Erythroblast (primary cell): ENCODE measurements at regions not wholly inside any gene's neighbourhood (a gene's known extent, or its start where the extent isn't known, plus 50 kb on each side); places are given as distances from the start of the nearest gene placed in this dataset.

Source experiments
- DNase-seq, 2 experiments: peaks; one replicate each; lab custom pipeline; 2025; lab: John Stamatoyannopoulos, UW
- GATA1 ChIP-seq: IDR thresholded peaks from 2 replicates; pipeline ENCODE4 v1.6.1; 2011; ENCODE audit warnings: low read depth, mild to moderate bottlenecking, control low read depth, low read length, moderate library complexity
- POLR2A ChIP-seq: IDR thresholded peaks from 2 replicates; pipeline ENCODE4 v1.6.1; 2011; ENCODE audit warnings: mild to moderate bottlenecking, low read length

GRCh38 chr3:152155246-152156020 lies 113.3 kb upstream of the MBNL1 start:
- no peak for DNase-seq
- TF ChIP-seq GATA1 (no peak), POLR2A (no peak)

GRCh38 chr3:152156880-152157279 lies 111.8 kb upstream of the MBNL1 start:
- no peak for DNase-seq
- TF ChIP-seq POLR2A (no peak), GATA1 (no peak)

GRCh38 chr3:152157337-152157736 lies 111.4 kb upstream of the MBNL1 start:
- no peak for DNase-seq
- TF ChIP-seq GATA1 = no peak
- TF ChIP-seq POLR2A = no peak

- TF ChIP-seq GATA1 (no peak), POLR2A (no peak)
- DNase-seq = no peak
Measured at GRCh38 chr3:152159328-152159727, 109.4 kb upstream of the MBNL1 start.

- no peak for DNase-seq
- no peak for TF ChIP-seq GATA1
- TF ChIP-seq POLR2A = no peak
Measured at GRCh38 chr3:152160350-152161011, 108.2 kb upstream of the MBNL1 start.

DNA sequence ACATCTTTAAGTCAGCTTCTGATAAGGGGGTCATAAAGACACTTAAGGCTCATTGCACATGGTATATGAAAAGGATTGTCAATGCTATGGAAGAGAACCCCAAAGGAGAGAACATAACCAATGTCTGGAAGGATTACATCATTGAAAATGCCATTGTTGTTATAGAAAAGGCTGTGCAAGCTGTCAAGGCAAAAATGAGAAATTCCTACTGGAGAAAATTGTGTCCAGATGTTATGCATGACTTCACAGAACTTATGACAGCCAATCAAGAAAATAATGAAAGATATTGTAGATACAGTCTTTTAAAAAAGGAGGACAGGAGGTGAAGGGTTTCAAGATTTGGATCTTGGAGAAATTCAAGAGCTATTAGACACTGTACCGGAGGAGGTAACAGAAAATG lies 96.3 kb upstream of the MBNL1 start:
- no peak for DNase-seq
- TF ChIP-seq POLR2A (no peak), GATA1 (no peak)

GRCh38 chr3:152173627-152174026 lies 95.1 kb upstream of the MBNL1 start:
- TF ChIP-seq POLR2A (no peak), GATA1 (no peak)
- no peak for DNase-seq

- TF ChIP-seq POLR2A (no peak), GATA1 (no peak)
- DNase-seq = no peak
Measured at GRCh38 chr3:152174876-152175527, 93.7 kb upstream of the MBNL1 start.

- no peak for DNase-seq
- no peak for TF ChIP-seq GATA1
- TF ChIP-seq POLR2A = no peak
Measured at GRCh38 chr3:152175528-152175889, 93.2 kb upstream of the MBNL1 start.

DNA sequence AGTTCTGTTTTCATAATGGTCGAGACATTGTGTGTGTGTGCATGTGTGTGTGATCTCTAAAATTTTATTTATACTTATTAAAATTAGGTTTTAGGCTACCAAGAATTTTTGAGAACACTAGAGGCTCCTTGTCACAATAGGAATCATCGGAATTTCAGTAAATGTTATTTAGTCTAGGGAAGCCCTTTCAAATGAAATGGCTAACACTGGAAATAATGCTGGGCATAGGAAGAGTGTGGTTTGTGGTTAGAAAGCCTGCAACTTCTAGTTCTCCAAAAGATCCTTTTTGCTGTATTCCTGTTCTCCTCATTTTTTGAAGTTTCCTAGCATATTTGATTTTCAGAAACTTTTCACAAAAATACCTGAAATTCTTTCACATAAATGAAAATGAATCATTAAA lies 92.5 kb upstream of the MBNL1 start:
- no peak for TF ChIP-seq GATA1
- TF ChIP-seq POLR2A = no peak
- DNase-seq = no peak

DNA sequence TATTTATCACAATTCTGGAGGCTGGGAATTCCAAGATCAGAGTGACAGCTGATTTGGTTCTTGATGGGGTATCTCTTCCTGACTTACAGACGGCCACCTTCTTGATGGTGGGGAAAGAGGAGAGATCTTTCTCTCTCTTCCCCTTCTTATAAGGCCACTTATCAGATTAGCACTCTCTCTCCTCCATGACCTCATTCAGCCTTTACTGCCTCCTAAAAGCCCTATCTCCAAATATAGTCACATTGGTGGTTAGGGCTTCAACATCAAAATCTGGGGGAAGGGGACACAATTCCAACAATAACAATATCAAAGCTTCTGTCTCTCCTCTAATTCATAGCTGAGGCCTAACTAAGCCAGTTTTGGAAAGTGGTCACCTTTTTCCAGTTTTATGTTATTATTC lies 91.7 kb upstream of the MBNL1 start:
- TF ChIP-seq GATA1 (no peak), POLR2A (no peak)
- peak; percentile 25 to 33 for DNase-seq

DNA sequence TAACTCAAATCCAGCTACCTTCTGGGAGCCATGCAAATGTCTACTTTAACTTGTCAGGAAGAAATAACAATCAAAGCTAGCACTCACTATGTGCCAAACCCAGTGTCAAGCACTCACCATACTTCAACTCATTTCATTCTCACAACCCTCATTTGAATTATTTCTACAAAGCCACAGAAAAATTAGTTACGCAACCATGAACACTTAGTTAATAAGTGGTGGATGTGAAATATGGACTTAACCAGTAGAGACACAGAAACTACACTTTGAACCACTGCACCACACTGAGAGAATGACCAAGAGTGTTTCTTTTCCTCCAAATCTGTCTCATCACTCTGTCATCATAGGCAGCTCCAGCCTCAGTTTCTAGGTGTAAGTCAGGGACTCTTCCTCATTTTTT lies 91.0 kb upstream of the MBNL1 start:
- no peak for TF ChIP-seq GATA1
- no peak for TF ChIP-seq POLR2A
- no peak for DNase-seq

DNA sequence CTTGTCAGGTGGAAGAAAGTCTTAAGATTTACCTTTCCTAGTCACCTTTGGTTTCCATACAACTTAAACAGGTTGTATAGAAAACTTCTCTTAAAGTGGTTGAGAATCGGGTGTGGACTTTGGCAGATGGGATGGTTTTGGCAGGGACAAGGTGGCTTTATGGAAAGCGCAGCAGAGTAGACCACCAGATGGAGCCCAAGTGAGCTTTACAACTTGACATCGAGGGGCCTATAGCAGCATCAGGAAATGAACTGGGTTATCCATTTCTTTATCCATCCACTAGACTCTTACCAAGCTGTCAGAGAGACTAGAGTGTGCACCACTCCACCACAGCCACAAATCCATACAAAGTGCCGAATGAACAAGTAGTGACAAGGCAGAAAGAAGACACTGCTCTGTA lies 85.3 kb upstream of the MBNL1 start:
- TF ChIP-seq GATA1 = no peak
- TF ChIP-seq POLR2A = no peak
- DNase-seq = peak; percentile 78 to 81

DNA sequence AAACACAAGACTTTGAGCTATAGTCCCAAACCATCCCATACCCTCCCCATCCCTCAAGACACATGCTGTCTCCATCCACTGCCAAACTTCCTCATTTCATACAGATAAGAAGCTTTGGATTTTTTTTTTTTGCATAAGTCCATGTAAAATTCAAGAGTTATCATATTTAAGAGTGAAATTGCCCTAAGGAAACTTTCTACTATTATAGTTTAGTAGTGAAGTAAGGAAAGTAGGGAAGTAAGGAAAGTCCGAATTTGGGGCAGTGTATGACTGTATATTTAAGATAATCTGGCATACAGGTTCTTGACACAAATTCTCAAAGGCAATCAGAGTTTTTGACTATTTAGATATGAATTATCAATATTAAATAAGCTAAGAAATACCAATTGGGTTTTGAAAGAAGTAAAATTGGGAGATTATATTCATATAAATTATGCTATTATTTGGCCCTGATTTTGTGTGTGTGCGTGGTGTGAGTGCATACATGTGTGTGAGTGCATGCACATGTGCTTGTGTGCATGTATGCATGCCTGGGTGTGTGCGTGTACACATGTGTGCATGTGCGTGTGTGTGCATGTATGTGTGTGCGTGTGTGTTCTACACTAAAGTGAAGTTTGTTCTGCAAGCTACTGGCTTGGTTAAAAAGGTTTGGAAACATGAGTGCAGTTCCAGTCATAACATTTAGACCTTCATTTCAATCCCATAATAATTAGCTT lies 83.6 kb upstream of the MBNL1 start:
- no peak for TF ChIP-seq GATA1
- TF ChIP-seq POLR2A = no peak
- DNase-seq = no peak
